GM21619 (cell line): ENCODE measurements at regions not wholly inside any gene's neighbourhood (a gene's known extent, or its start where the extent isn't known, plus 50 kb on each side); places are given as distances from the start of the nearest gene placed in this dataset.

ENCODE experiments used
- ATAC-seq: cut with Tn5 transposase; IDR thresholded peaks from one replicate; pipeline ENCODE4 v1.9.1; 2021; ENCODE audit not compliant: unreplicated experiment

DNA sequence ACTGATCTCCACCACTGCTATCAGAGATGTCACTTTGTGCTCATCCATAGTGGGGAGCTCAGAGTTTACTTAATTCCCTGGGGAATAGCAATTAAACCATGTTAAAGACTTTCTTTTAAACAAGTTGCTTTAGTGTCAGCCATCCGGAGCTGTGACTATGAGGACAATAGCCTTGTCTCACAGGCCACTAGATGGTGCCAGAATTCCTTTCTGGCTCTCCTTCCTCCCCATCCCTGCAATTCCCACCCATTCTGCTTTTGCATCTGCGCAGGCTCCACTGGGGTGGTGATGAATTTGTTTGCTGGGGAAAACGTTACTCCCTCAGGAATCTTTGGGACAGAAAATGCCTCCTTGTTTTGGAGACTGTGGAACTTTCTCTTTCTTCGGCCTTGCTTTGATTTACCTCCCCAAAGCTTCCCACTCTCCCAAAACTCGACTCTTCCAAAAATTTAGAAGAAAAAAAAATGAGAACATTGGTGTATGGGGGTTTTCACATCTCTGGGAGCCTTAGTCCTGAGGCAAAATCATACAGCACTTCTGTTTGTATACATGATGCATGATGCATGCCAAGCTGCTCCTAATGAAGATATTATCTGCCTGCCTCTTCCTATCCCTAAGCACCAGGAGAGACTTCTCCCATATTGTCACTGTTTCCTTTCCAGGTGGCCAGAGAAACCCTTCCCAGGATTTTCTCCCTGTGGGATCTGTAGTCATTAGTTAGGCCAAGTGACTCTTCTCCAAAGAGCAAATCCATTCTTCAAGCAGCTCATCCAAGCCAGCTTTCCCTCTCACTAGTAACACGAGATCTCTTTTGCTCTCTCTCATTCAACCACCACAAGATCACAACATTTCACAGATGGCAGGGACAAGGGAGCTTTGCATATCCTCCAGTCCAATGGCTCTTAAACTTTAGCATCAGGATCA, 466.1 kb downstream of the TLR4 start:
- peak; percentile 46 for ATAC-seq

GRCh38 chr9:118177241-118177640, 473.0 kb downstream of the TLR4 start:
- ATAC-seq = no peak

GRCh38 chr9:118183576-118183975, 479.4 kb downstream of the TLR4 start:
- ATAC-seq = no peak

GRCh38 chr9:118187408-118187807, 483.2 kb downstream of the TLR4 start:
- ATAC-seq = no peak

DNA sequence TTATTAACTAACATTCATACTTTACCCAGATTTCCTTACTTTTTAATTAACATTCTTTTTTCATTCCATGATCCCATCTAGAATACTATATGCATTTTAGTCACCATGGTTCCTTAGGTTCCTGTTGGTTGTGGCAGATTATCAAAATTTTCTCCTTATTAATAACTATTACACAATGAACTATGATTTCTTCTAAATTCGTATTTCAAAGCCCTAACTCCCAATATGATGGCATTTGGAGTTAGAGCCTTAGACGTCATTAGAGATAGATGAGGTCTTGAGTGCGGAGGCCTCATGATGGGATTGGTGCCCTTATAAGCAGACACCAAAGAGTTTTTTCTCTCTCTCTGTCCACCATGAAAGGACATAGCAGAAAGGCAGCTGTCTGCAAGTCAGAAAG, 485.4 kb downstream of the TLR4 start:
- ATAC-seq = no peak

- ATAC-seq = no peak
Observed at GRCh38 chr9:118192807-118193206, 488.6 kb downstream of the TLR4 start.

GRCh38 chr9:118209343-118209742, 505.1 kb downstream of the TLR4 start:
- no peak for ATAC-seq

- no peak for ATAC-seq
Observed at GRCh38 chr9:118215549-118215948, 511.3 kb downstream of the TLR4 start.

- no peak for ATAC-seq
Observed at GRCh38 chr9:118222375-118222774, 518.2 kb downstream of the TLR4 start.

DNA sequence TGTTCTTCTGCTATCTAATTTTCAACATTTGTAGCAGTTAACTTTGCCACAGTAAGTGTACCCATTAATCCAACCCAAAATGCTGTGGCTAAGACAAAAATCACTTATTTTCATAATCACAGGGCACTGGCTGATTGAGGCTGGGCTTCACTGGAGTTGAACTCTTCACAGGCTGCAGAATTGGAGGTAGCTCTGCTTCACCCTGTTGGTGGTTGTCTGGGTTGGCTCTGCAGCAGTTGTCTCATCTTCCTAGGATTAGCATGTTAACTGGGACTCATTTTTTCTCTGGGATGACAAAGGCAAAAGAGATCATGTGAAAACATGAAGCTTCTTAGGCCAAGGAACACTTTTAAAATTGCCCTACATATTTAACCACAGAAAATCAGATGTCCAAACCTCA, 518.9 kb downstream of the TLR4 start:
- ATAC-seq = no peak

GRCh38 chr9:118230329-118230728, 526.1 kb downstream of the TLR4 start:
- no peak for ATAC-seq

DNA sequence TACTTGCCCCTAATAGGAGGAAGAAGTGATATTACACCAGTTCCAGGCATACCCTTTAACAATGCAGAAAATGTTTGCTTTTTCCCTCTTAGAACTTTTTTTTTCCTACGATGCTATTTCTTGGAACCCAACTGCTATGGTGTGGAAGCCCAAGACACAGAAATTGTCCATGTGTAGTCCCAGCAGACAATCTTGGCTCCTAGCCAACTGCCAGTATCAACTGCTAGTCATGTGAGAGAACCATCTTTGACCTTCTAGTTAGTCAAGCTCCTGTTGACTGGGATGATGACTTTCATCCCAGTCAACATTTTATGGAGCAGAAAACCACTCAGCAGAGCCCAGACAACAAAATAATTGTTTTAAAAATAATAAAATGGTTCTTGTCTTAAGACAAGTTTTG, 532.4 kb downstream of the TLR4 start:
- ATAC-seq = no peak

- no peak for ATAC-seq
Observed at GRCh38 chr9:118238139-118238538, 533.9 kb downstream of the TLR4 start.

GRCh38 chr9:118252027-118252426, 547.8 kb downstream of the TLR4 start:
- no peak for ATAC-seq

GRCh38 chr9:118262191-118262590, 558.0 kb downstream of the TLR4 start:
- no peak for ATAC-seq

- no peak for ATAC-seq
Observed at GRCh38 chr9:118263949-118264348, 559.7 kb downstream of the TLR4 start.

DNA sequence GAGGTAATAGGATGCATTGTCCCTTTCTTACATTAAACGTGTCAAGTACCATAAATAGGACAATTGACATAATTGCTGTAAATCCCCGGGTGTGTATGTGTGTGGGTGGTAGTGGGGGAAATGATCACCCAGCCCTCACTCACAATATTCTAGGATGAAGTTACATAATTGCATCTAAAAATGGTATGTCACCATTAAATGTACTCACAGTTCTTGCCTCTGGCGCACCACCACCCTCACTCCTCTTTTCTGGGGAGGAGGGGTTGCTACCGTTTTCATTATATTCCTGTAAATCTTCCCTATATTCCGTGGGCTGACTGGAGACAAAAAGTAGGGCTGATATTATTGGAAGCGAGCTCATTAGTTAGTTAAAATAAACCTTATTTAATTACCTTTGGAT, 563.8 kb downstream of the TLR4 start:
- no peak for ATAC-seq

DNA sequence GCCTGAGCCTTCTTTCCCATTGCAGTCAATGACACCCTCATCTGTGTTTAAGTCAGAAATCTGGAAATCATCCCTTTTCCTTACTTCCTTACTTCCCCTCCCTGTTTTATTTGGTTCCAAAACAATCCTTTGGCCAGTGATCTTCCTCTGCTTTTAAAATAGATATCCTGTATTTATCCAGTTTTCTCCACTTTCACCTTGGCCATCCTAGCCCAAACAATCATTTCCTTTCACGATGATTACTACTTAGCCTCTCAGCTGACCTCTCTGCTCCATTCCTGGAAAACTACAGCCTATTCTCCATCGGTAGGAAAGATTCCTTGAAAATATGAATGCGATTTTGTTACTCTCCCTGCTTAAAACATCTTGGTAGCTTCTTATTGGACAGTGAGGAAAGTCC, 565.4 kb downstream of the TLR4 start:
- ATAC-seq = no peak

DNA sequence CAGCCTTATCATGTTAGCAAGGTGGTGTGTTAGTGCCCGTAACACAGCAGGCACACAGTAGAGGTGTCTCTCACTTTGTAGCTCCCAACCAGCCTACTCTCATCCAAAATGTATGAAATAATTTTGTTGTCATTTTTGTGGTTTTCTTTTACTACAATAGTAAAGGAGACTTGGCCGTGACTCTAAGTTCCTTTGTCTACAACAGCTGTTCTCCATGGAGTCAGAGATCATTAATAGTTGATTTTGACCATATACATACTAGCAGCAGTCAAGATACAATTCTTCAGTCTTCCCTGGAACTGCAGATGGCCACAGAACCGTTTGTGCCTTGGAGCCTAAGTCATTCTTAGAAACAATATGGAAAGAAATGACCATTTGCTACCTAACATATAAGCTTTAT, 567.1 kb downstream of the TLR4 start:
- no peak for ATAC-seq

- no peak for ATAC-seq
Observed at GRCh38 chr9:118271936-118272335, 567.7 kb downstream of the TLR4 start.

DNA sequence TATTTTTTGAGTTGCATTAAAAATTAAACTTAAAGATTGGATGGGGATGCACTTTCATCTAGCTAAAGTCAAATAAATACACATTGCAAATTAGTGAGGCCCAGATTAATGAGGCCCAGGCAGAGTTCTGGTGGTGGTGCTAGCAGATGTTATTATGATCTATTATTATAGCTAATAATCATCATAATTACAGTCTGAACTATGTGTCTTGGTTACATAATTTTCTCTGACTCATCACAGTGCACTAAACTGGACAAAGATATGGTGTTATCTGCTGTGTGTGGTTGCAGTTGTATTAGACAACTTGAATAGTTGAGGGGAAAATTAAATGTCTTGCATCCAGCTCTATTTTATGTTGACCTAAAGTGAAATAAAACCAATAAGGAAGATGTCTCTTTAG, 568.8 kb downstream of the TLR4 start:
- no peak for ATAC-seq

GRCh38 chr9:118276784-118277183, 572.6 kb downstream of the TLR4 start:
- ATAC-seq = no peak

- ATAC-seq = no peak
Observed at GRCh38 chr9:118281772-118282171, 577.6 kb downstream of the TLR4 start.
